ENCODE measurements at regions not wholly inside any gene's neighbourhood (a gene's known extent, or its start where the extent isn't known, plus 50 kb on each side); places are given as distances from the start of the nearest gene placed in this dataset.

DNA sequence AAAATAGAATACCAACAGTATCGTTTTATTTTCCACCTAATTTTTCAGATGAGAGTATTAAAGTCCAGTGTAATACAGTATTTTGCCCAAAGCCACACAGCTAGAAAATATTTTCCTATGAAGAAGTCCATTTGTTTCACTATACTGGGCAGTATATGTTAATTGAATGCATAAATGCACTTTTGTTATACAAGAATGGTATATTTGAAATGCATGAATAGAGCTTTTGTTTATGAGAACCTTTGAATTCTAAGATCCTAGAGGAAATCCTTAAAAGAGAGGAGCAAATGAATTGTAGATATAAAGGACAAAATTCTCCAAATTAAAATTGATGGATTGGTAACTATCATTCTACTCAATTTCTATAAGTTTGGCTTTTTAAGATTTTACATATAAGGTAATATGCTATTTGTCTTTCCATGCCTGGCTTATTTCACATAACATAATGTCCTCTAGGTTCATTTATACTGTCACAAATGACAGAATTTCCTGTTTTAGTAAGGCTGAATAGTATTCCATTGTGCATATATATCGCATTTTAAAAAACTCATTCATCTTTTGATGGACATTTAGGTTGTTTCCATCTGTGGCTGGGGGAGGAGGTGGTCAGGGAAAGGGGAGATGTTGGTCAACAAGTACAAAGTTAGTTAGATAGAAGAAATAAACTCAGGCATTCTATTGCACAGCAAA, 136.6 kb upstream of the DCN start:
- TF ChIP-seq CTCF (conservative IDR thresholded peaks at IDR 0.05; ENCODE audit: low read depth, low read length) = no peak
- no peak for TF ChIP-seq EZH2 (IDR thresholded peaks at IDR 0.05; ENCODE audit: low read length, unreplicated experiment)

Data from PC-3 (cell line).